HUDEP-2 (cell line): ENCODE measurements at regions not wholly inside any gene's neighbourhood (a gene's known extent, or its start where the extent isn't known, plus 50 kb on each side); places are given as distances from the start of the nearest gene placed in this dataset.

ENCODE experiments used
- DNase-seq, 76 experiments: peaks; one replicate each; lab custom pipeline; 2025; ENCODE audit not compliant: unreplicated experiment in 76 of 76; lab: John Stamatoyannopoulos, UW

DNA sequence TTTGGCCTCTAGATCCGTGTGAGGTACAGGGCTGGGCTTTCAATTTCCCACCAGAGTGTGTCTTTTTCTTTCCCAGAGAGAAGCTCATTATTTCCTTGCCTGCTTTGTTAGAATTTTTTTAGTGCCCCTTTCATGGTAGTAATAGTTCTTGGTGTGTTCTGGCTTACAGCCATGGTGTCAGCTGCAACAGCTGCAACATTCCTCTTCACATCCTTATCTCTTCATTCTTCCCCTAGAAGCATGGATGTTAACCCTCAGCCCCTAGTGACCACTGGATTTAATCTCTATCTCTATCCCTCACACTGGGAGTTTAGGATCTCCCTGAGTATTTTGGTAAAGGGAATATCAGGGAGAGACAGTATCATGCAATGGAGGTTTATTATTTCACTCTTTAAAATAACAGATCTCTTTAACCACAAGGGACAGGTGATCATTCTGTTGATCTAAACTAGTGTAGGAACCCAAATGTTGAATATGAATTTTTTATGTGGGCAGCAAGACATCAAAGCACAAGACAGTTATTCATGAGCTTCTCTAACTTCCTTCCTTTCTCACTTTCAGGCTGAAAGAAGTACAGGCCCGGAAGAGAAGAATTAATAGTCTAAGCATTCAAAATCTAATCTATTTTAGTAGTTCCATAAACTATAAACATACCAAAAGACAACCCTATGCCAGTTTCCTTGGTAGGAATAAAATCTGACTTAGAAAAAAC lies 160.2 kb downstream of the FAM170A start:
- DNase-seq, result no peak

DNA sequence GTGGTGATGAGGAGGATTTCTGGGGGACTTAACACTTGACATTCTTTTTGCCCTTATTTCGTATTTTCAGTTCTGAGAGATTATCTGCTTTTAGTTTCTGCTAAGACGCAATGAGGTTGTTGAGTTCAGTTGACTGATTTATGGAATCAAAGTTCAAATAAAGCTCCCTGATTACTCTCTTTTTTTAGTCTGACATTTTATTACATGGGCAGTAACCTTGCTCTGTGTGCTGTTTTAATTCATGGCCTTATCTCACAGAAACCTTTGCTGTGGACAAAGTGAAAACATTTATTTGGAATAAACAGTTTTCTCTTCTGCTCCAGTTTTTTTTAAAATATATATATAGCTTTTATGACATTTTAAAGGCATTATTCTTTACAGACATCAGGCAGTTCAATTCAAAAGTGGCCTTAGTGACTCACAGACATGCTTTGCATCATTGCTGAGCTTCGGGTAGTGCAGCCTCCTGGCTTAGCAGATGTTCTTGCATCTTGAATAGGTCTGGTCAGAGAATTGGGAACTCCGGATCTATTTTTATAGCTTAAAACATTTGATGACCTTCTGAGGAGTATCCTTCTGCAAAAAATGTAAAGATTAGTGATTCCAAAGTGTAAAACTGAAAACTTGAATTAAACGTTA lies 162.9 kb downstream of the FAM170A start:
- DNase-seq, result no peak

DNA sequence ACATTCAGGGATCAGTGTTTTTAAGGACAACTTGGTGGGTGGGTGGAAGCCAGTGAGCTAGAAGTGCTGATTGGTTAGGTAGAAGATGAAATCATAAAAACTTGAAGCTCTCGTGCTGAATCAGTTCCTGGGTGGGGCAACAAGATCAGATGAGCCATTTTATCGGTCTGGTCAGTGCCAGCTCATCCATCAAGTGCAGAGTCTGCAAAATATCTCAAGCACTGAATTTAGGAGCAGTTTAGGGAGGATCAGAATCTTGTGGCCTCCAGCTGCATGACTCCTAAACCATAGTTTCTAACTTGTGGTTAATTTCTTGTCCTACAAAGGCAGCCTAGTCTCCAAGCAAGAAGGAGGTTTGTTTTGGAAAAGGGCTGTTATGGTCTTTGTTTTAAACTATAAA lies 166.4 kb downstream of the FAM170A start:
- DNase-seq, result peak in 1 of 76 experiments; percentile 0

DNA sequence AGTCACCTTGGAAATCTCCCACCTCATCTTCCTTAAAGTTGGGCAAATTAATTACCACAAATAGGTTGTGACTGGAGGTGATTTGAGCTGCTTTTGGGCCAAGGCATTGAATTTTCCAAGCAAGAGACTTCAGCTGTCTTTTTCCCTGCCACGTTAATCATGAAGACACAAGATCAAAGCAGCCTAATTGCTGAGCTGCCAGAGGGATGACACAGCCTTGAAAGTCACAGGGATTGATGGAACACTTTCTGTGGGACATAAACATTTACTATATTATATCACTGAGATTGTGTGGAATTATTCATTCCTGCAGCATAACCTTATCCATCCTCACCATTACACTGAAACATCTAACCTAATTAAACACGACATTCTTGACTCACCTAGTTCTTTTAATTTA lies 172.2 kb downstream of the FAM170A start:
- DNase-seq, result no peak

DNA sequence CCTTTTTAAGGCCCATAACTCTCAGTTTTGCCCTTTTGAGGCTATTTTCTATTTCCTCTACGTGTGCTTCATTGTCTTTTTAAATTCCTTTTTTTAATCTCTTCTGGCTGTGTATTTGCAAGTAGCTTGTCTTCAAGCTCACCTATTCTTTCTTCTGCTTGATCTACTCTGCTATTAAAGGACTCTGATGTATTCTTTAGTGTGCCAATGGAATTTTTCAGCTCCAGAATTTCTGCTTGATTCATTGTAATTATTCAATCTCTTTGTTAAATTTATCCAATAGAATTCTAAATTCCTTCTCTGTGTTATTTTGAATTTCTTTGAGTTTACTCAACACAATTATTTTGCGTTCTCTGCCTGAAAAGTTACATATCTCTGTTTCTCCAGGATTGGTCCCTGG lies 178.7 kb downstream of the FAM170A start:
- DNase-seq, result no peak

DNA sequence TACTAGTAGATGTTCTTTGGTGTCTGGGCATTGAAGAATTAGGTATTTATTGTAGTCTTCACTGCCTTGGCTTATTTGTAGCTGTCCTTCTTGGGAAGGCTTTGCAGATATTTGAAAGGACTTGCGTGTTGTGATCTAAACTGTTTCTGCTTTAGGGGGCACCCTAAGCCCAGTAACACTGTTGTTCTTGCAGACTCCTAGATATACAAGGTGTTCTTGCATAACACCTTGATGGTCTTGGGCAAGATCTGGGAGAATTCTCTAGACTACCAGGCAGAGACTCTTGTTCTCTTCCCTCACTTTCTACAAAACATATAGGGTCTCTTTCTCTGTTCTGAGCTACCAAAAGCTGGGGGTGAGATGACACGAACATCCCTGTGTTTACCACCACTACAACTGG lies 179.1 kb downstream of the FAM170A start:
- no peak for DNase-seq

DNA sequence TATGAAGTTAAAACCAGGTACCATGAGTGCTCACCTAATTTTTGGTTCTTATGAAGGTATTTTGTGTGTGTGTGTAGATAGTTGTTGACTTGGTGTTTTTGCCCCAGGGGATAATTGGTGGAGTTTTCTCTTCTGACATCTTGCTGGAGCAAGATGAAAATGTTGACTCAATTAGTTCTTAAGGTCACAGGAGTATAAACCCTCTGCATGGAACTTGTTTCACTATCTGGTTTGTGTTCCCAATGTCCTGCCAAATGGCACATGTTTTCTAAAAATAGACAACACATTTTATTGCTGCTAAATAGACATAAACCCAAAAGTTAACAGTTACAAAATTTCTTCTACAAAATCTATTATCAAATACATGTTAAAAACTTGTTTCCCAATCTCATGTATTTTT lies 180.9 kb downstream of the FAM170A start:
- DNase-seq, result no peak

DNA sequence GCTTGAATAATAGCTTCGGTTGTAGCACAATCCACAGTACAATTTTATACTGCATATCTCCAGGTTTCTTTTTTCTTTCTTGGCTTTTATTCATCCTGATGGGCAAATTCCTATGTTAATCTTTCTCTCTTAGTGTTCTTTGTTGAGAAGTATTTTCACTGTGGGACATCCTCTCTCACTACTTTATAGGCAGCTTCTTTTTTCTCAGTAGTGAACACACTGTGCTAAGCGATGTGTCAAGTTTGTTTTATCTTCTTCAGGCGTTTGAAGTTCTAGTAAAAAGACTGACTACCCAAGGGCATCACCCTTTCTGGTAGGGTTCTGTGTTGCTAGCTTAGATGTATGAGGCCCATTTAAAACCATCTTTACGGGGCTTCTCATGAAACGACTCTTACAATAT lies 182.1 kb downstream of the FAM170A start:
- no peak for DNase-seq

DNA sequence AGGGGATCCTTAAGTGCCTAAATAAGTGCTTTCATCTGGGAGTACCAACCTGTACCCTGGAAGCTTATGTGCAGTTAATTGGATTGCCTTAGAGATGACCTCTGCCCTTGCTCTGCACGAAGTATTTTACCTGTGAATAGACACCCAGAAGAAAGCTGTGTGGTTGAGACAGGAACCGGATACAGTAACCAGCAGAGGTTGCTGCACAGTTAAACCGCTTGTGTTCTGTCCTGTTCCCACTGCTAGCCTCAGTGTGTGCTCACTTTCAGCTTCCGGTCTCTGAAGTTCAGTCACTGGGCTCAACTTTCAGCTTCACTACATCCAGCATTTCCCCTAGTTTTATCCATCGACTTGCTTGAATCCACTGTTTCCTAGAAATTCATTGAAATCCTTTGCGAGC lies 185.3 kb downstream of the FAM170A start:
- DNase-seq, result no peak

DNA sequence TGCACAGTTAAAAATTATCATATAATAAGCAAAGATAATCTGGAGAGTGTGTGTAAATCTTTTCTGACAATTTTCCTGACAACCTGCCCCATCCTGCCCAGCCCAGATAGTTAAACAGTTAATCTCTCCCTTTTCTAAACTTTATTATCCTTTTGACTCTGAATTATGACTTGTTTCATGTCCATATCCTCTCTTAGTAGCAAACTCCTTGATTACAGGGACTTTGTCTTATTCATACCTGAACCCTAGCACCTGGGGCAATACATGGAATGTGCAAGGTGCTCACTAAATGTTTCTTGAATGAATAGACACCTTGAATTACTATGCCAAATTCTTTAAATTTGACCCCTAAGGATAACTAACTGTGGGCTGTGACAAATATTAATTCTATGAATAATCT lies 186.7 kb downstream of the FAM170A start:
- DNase-seq, result no peak

DNA sequence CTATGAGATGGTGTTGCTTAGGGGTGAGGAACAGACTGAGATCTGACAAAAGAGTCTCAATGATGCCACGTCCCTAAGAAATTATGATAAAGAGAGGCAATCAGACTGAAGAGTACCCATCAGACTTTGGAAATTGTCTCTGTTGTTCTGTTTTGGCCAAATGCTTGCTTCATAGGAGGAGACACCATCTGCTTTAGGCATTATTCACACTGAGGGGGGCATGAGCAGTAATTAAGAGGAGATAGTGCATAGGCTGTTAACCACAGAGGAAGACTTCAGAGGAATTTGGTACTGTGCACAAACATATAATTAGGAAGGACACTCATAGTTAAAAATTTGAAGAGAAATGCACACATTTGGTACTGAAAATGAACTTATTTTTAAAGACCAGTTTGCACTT lies 190.7 kb downstream of the FAM170A start:
- DNase-seq, result no peak

DNA sequence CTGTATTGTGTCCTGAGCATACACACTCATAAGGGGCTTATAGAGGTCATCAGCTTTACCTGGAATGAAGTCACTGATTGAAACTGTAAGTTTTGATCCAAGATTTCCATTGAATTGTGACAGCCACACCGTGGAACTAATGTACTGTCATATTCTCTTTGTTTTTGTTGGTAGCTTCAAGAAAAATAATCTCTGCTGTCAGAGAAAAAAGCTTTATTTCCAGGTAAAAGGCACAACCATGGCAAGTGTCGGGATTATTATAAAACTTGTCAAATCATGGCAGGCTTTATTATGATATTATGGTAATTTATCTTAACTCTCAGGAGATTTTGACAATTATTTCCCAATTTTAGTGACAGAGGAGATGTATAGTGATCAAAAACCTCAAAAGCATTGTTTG lies 191.2 kb downstream of the FAM170A start:
- no peak for DNase-seq

DNA sequence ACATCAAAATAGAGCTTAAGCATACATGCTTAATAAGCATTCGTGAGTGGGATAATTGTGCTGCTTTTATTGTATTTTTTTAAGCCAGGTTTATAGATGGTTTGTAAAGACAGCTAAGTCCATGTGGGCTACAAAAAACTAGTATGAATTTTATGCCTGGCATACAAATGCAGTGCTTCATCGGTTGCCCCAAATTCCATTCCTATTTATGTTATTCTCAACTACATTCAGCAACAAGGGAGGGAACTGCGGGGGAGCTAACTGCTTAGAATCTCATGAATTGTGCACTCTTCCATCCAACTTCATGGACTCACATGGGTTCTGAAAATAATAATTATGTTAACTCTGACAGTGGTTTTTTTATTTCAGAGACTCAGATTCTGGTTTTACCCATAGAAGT lies 199.2 kb downstream of the FAM170A start:
- DNase-seq, result no peak

DNA sequence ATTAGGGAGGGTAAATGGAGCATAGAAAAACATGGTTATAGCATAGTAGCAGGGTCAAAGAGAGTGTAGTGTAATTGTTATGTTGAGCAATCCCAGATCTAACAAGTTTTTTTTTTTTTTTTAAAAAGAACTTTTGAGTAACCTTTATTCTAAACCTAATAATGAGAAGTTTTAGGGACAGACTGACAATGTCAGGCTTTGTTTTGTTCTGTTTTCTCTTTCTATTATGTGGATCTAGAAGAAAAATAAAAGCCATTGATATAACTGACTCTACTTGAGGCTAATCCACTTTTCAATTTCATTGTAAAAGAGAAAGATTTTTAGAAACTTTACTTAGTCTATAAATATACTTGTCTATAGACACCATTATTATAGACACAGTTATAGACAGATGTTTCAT lies 200.0 kb downstream of the FAM170A start:
- no peak for DNase-seq

DNA sequence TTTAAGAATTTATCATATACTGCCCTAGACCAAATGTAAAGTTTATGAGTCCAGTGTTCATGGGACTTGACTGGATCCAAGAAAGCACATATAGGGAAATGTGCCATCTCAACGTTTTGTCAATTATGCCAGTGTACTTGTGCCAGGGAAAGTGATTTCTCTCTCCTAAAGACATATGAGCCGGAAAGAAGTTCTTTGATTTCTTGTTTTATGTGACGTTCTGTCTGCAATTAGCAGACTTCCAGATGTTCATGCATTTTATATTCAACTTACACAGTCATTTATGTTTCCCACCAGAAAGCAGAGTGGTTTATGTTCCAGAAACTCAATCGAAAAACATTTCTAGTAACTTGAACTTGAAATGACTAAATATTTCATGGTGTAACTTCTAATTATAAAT lies 203.8 kb downstream of the FAM170A start:
- no peak for DNase-seq

DNA sequence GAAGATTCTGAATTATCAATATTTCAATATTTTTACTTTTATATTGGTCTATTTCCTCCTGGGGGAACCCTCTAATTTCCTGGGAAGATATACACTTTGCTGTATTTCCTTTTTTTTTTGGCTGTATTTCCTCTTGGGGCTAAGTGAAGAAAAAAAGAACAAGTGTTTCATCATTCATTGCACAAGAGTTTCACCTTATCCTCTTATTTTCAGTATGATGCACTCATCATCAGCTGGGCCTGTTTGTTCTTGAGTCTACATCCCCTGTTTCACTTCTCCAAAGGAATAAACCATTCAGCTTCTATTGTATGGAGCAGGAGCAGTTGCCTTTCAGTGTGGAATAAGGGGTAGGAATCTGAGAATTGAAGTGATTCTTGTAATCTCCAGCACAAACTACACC lies 210.8 kb downstream of the FAM170A start:
- DNase-seq, result no peak

DNA sequence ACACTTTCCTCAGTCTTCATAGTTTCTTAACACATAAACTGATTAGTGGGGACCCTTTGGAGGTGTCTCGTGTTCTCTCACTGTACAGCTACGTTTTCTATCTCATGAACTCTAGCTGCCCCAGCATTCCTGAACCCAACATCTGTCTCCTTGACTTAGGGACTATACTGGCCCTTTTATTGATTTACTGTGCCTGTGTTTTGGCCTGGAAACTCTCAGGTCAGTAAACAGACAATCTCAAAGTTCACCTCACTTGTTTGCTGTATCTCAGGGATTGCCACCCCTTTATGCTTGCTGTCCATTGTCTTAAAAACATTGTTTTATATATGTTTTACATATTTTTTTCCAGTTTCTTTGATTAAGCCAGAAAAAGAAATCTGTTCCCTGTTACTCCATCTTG lies 222.8 kb downstream of the FAM170A start:
- no peak for DNase-seq

DNA sequence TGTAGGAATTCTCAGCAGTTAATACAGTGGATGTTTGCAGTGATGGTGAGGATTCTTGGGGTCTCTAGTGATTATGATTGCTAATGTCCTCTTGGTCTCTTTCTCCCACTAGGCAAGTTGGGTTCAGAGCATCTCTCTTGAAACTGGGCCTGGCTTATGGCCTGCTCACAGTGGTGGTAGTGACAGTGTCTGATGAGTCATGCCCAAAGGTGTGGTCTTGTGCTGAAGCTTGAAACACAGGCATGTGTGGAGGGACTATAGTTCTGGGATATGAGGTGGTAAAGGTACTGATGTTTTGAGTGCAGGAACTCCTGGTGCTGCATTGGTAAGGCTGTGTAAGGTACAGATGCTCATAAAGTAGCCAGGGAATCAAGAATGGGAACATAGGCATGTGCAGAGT lies 231.1 kb downstream of the FAM170A start:
- DNase-seq, result no peak

DNA sequence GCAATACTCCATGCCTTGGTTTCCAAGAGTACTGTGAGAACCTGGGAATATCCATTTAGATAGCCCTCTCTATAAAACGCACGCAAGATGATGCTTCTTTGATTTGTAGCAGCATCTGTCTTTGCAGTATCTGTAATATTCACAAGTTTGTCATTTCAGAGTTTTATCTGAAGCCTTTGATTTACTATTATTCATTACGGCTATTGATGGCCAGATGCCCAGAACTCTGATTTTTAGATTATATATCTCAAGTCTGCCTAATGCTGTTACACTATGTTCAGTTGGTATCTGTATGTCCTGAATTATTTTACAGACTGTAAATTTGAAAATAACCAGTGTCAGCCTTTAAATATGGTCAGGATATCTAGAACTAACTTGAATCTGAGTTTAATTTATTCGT lies 233.3 kb downstream of the FAM170A start:
- DNase-seq, result no peak

DNA sequence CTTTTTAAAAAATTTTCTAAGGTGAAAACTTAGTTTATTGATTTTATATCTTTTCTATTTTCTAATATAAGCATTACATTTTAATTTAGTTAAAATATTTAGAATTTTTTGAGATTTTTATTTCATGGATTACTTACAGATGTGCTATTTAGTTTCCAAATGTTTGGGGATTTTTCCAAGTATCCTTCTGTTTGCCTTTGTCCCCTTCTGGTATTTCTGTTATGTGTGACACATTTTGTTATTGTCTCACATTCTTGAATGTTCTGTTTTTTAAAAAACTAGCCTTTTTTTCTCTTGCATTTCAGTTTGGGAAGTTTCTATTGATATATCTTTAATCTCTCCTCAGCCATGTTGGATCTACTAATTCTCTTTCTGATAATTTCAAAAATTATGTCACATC lies 234.9 kb downstream of the FAM170A start:
- DNase-seq, result no peak

DNA sequence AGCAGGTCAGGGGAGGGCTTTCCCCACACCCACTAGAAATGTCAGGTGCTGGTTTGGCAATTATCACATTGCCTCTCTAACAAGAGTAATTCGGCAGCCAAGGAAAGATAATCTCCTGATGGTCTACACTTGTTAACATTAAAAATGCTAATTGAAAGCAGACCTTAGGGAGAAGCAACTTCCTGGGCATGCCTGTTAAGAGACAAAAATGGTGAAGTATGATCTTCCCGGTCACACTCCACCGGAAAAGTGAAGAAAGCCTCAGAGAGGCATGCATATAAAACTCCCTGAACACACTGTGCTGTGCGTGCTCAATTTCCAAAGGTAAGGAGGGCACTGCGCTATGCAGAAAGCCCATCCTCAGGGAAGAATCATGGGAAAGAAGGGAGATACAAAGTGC lies 244.3 kb downstream of the FAM170A start:
- no peak for DNase-seq

DNA sequence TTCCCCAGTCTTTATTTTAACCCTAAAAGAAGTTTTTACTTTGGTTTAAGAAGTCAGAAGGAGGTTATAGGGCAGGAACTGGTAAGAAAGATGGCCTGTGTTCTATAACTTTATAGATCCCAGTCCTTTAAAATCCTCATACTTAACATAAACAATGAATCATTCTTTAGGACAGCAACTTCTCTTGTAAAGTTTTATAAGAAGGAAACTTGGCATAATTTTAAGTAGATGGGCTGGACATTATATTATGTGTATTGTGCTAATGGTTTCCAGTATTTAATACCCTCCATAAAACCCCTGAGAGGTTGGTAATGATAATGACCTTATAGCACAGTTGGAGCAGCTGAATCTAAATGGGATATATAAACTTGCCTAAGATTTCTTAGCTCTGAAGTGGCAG lies 247.2 kb downstream of the FAM170A start:
- no peak for DNase-seq

DNA sequence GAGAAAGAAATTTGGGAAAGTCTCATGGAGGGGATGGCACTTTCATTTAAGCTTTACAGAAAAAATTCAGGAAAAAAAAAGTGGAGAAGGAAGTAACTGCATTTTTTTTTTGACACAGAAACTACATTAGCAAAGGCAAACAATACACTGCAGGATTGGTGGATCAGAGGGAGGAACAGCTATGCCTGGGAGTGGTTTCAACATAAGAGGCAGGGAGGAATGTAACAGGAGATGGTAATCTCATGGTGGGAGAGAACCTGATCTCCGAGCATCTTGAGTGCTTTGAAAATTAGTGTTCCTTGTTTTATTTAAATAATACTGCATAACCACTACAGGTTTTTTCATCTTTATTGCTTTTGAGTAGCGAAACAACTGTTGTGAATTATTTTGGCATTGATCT lies 249.4 kb downstream of the FAM170A start:
- DNase-seq, result no peak
